CD4-positive, alpha-beta memory T cell (primary cell): ENCODE measurements at regions not wholly inside any gene's neighbourhood (a gene's known extent, or its start where the extent isn't known, plus 50 kb on each side); places are given as distances from the start of the nearest gene placed in this dataset.
"Not testable (repeated sequence)": the region's sequence is repeated elsewhere in the genome, so short reads cannot be mapped to it uniquely, and the experiment has no call there.

Experiments
- CTCF ChIA-PET: fragments of 350-600 bp; sonication (Branson Sonifier 250); formaldehyde crosslinking; loops from one replicate; lab custom pipeline; 2021; ENCODE audit warnings: inconsistent platforms; ENCODE audit not compliant: partially characterized antibody; lab: Charles Lee
- POLR2A ChIA-PET: fragments of 350-600 bp; sonication (Branson Sonifier 250); formaldehyde crosslinking; loops from one replicate; lab custom pipeline; 2021; ENCODE audit not compliant: partially characterized antibody; lab: Charles Lee
- DNase-seq, 5 donors: peaks; one replicate each; pipeline versions ENCODE4 v3.0.0 to v3.0.0-alpha.2; 2020 to 2022; ENCODE audit warnings: mixed read lengths in 1 of 5
- H3K27ac ChIP-seq: one replicate; pipeline ENCODE4 v1.7.0; 2013; ENCODE audit warnings: low read depth, low read length
- H3K27me3 ChIP-seq: 2 replicates; pipeline ENCODE4 v1.7.0; 2013; ENCODE audit warnings: mild to moderate bottlenecking, low read length, moderate library complexity; ENCODE audit not compliant: insufficient read depth
- H3K36me3 ChIP-seq: 2 replicates; pipeline ENCODE4 v1.7.0; 2013; ENCODE audit warnings: mild to moderate bottlenecking, low read length, moderate library complexity; ENCODE audit not compliant: insufficient read depth
- H3K4me1 ChIP-seq: 2 replicates; pipeline ENCODE4 v1.7.0; 2013; ENCODE audit warnings: mild to moderate bottlenecking, low read length, moderate library complexity; ENCODE audit not compliant: insufficient read depth
- H3K4me3 ChIP-seq, 2 donors: one replicate each; pipeline ENCODE4 v1.7.0; 2013; ENCODE audit warnings: low read length in 2 of 2, mild to moderate bottlenecking in 1 of 2
- H3K9me3 ChIP-seq, 2 donors: one replicate each; pipeline ENCODE4 v1.7.0; 2013; ENCODE audit warnings: low read length in 2 of 2, control low read depth in 1 of 2; ENCODE audit not compliant: control insufficient read depth in 1 of 2
- H3K27ac Mint-ChIP-seq, 7 donors: one replicate each; pipeline ENCODE4 v1.8.0; 2020 to 2021; ENCODE audit warnings: mixed read lengths in 7 of 7, mild to moderate bottlenecking in 6 of 7, inconsistent platforms in 3 of 7, moderate library complexity in 3 of 7
- H3K27me3 Mint-ChIP-seq, 2 donors: one replicate each; pipeline ENCODE4 v1.8.0; 2020 to 2021; ENCODE audit warnings: mixed read lengths in 2 of 2
- H3K36me3 Mint-ChIP-seq, 2 donors: one replicate each; pipeline ENCODE4 v1.8.0; 2020 to 2021; ENCODE audit warnings: mixed read lengths in 2 of 2, inconsistent platforms in 1 of 2, mild to moderate bottlenecking in 1 of 2
- H3K4me1 Mint-ChIP-seq, 4 donors: one replicate each; pipeline ENCODE4 v1.8.0; 2020 to 2021; ENCODE audit warnings: mixed read lengths in 4 of 4, mild to moderate bottlenecking in 1 of 4
- H3K4me3 Mint-ChIP-seq, 8 donors: one replicate each; pipeline ENCODE4 v1.8.0; 2020 to 2021; ENCODE audit warnings: mixed read lengths in 8 of 8, mild to moderate bottlenecking in 7 of 8, moderate library complexity in 6 of 8, inconsistent platforms in 3 of 8
- H3K9me3 Mint-ChIP-seq, 8 donors: one replicate each; pipeline ENCODE4 v1.8.0; 2020 to 2021; ENCODE audit warnings: mixed read lengths in 8 of 8, mild to moderate bottlenecking in 5 of 8, inconsistent platforms in 3 of 8, moderate library complexity in 1 of 8
- intact Hi-C: fragments of 100-400 bp; cut with micrococcal nuclease; formaldehyde crosslinking; loops from one replicate; pipeline ENCODE4 v1.15.1; 2023

GRCh38 chrX:134045372-134045771 lies 60.0 kb upstream of the GPC3 start:
- H3K9me3 ChIP-seq, H3K27ac Mint-ChIP-seq, H3K36me3 Mint-ChIP-seq, H3K4me1 Mint-ChIP-seq, H3K4me3 ChIP-seq, POLR2A ChIA-PET, intact Hi-C loops, DNase-seq, CTCF ChIA-PET, H3K4me3 Mint-ChIP-seq, H3K27ac ChIP-seq, H3K36me3 ChIP-seq, H3K27me3 ChIP-seq, H3K27me3 Mint-ChIP-seq, H3K4me1 ChIP-seq: not testable (repeated sequence)
- H3K9me3 Mint-ChIP-seq: peaks cover 0 to 13% (median 5%) of the 10 kb centered on the region in 8 donors

GRCh38 chrX:134067107-134067506 lies 81.7 kb upstream of the GPC3 start:
- intact Hi-C loops, H3K27me3 ChIP-seq, H3K4me3 Mint-ChIP-seq, H3K36me3 Mint-ChIP-seq, H3K9me3 ChIP-seq, CTCF ChIA-PET, POLR2A ChIA-PET, H3K4me3 ChIP-seq, H3K4me1 Mint-ChIP-seq, H3K9me3 Mint-ChIP-seq, DNase-seq, H3K27me3 Mint-ChIP-seq, H3K4me1 ChIP-seq, H3K36me3 ChIP-seq, H3K27ac Mint-ChIP-seq, H3K27ac ChIP-seq: not testable (repeated sequence)

- H3K4me1 Mint-ChIP-seq, H3K27ac ChIP-seq, H3K36me3 ChIP-seq, POLR2A ChIA-PET, intact Hi-C loops, H3K9me3 Mint-ChIP-seq, H3K4me1 ChIP-seq, H3K36me3 Mint-ChIP-seq, DNase-seq, H3K27me3 Mint-ChIP-seq, H3K9me3 ChIP-seq, H3K4me3 ChIP-seq, H3K27me3 ChIP-seq, CTCF ChIA-PET, H3K27ac Mint-ChIP-seq, H3K4me3 Mint-ChIP-seq: not testable (repeated sequence)
Observed at GRCh38 chrX:134071899-134072298, 86.5 kb upstream of the GPC3 start.

DNA sequence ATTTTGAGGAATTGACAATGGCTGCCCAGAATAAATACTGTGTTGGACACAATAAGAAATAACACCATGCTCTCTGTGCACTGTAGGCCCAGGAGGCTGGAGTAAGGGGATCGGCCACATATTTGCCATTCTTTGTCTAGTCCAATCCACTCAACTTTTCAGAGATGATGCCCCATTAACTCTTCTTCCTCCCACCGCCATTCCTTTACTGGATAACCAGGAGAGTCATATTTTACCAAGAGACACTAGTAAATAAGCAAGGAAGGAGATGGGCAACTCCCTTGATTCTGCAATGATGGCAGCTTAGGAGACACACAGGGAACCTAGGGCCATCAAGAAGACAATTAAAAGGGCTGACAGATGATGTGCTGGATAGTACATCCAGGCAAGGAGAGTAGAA lies 87.9 kb upstream of the GPC3 start:
- intact Hi-C loops: no loop called here
- no peaks in the 10 kb centered on the region for H3K36me3 ChIP-seq
- Mint-ChIP-seq H3K27ac (no peak overlapping the region), H3K4me1 (no peaks in the 10 kb centered on the region), H3K9me3 (peaks cover 0 to 2% (median 0%) of the 10 kb centered on the region in 8 donors), H3K36me3 (no peaks in the 10 kb centered on the region), H3K27me3 (no peaks in the 10 kb centered on the region), H3K4me3 (no peak overlapping the region)
- ChIA-PET POLR2A (no interaction called here), CTCF (no interaction called here)
- no peaks in the 10 kb centered on the region for H3K27me3 ChIP-seq
- DNase-seq: no peak
- H3K27ac ChIP-seq: no peak overlapping the region
- no peaks in the 10 kb centered on the region for H3K4me1 ChIP-seq
- H3K9me3 ChIP-seq: no peaks in the 10 kb centered on the region
- no peak overlapping the region for H3K4me3 ChIP-seq

DNA sequence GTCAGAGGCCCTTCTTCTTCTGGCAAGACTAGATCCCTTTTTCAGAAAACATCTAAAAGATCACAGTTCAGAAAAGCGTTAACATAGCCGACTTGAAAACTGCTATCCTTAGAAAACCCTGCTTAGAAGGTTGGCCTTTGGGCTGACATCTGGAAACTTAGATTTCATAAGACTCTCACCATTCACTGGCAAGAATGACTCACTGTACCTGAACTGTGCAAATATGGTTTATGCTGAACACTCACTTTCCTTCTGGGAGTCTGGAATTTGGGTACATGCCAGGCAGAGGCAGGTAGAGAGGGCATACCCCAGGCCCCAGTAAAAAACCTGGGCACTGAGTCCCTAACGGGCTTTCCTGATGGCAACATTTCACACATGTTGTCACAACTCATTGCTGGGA lies 88.8 kb upstream of the GPC3 start:
- no peaks in the 10 kb centered on the region for H3K9me3 ChIP-seq
- intact Hi-C loops: no loop called here
- POLR2A ChIA-PET: no interaction called here

GRCh38 chrX:134075894-134076718 lies 90.7 kb upstream of the GPC3 start:
- CTCF ChIA-PET: no interaction called here
- H3K36me3 Mint-ChIP-seq: no peaks in the 10 kb centered on the region
- Histone ChIP-seq H3K27ac (no peak overlapping the region), H3K27me3 (no peaks in the 10 kb centered on the region), H3K9me3 (no peaks in the 10 kb centered on the region), H3K36me3 (no peaks in the 10 kb centered on the region), H3K4me3 (no peak overlapping the region), H3K4me1 (no peaks in the 10 kb centered on the region)
- no peak overlapping the region for H3K4me3 Mint-ChIP-seq
- intact Hi-C loops: no loop called here
- peaks cover 0 to 2% of the 10 kb centered on the region in 2 donors for H3K27me3 Mint-ChIP-seq
- H3K9me3 Mint-ChIP-seq: peaks cover 0 to 4% (median 0%) of the 10 kb centered on the region in 8 donors
- no peaks in the 10 kb centered on the region for H3K4me1 Mint-ChIP-seq
- POLR2A ChIA-PET: no interaction called here
- no peak overlapping the region for H3K27ac Mint-ChIP-seq
- no peak for DNase-seq

More for the DNA sequence above, 88.8 kb upstream of the GPC3 start:
- Histone ChIP-seq H3K27me3 (no peaks in the 10 kb centered on the region), H3K4me3 (no peak overlapping the region), H3K36me3 (no peaks in the 10 kb centered on the region), H3K4me1 (no peaks in the 10 kb centered on the region), H3K27ac (no peak overlapping the region)
- DNase-seq: no peak
- Mint-ChIP-seq H3K9me3 (peaks cover 0 to 4% (median 0%) of the 10 kb centered on the region in 8 donors), H3K27ac (peak overlapping the region in 1 of 7 donors; percentile 11), H3K27me3 (peaks cover 0 to 2% of the 10 kb centered on the region in 2 donors), H3K4me1 (no peaks in the 10 kb centered on the region), H3K36me3 (no peaks in the 10 kb centered on the region), H3K4me3 (no peak overlapping the region)
- CTCF ChIA-PET: no interaction called here

DNA sequence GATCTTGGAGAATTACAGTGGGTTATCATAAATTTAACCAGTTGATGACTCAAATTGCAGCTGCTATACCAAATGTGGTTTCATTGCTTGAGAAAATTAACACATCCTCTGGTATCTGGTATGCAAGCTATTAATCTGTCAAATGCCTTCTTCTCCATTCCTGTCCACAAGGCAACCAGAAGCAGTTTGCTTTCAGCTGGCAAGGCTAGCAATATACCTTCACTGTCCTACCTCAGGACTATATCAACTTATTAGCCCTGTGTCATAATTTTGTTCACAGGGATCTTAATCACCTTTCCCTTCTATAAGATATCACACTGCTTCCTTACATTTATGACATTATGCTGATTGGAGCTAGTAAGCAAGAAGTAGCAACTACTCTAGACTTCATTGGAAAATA lies 110.0 kb upstream of the GPC3 start:
- no peaks in the 10 kb centered on the region for H3K27me3 Mint-ChIP-seq
- no peak overlapping the region for H3K4me3 Mint-ChIP-seq
- H3K36me3 Mint-ChIP-seq: no peaks in the 10 kb centered on the region
- DNase-seq: no peak
- intact Hi-C loops: no loop called here
- no peaks in the 10 kb centered on the region for H3K4me1 Mint-ChIP-seq
- Histone ChIP-seq H3K36me3 (no peaks in the 10 kb centered on the region), H3K27me3 (no peaks in the 10 kb centered on the region), H3K4me1 (no peaks in the 10 kb centered on the region), H3K4me3 (no peak overlapping the region), H3K9me3 (no peaks in the 10 kb centered on the region), H3K27ac (no peak overlapping the region)
- peaks cover 0 to 5% (median 0%) of the 10 kb centered on the region in 8 donors for H3K9me3 Mint-ChIP-seq
- POLR2A ChIA-PET: no interaction called here
- H3K27ac Mint-ChIP-seq: no peak overlapping the region
- CTCF ChIA-PET: no interaction called here
